ENCODE measurements at regions not wholly inside any gene's neighbourhood (a gene's known extent, or its start where the extent isn't known, plus 50 kb on each side); places are given as distances from the start of the nearest gene placed in this dataset.

GRCh38 chr6:147724454-147724853, 216.0 kb downstream of the SAMD5 start:
- H3K14ac ChIP-seq (ENCODE audit: insufficient read length), result no peak overlapping the region
- no peak overlapping the region for H2BK120ac ChIP-seq (replicated peaks; ENCODE audit: low read depth, low read length)
- FAIRE-seq (no peak), DNase-seq (ENCODE audit: low read depth in 1 of 2, low spot score in 2 of 2) (no peak)
- no peak overlapping the region for H3K27ac ChIP-seq (ENCODE audit: low read depth, low read length)
- 34% methylated on average over 2 of the region's 2 CpGs; no CpG with 5 or more reads in 1 of the 2 experiments for WGBS, 2 experiments (ENCODE audit: extremely low coverage in 1 of 2, insufficient coverage in 1 of 2, insufficient read length in 1 of 2, insufficient replicate concordance in 2 of 2, low coverage in 1 of 2, low lambda C conversion rate in 2 of 2, missing lambda C conversion rate in 1 of 2)
- H3K4me2 ChIP-seq (ENCODE audit: insufficient read depth in 1 of 2, low read depth in 2 of 2, low read length in 2 of 2), result no peak overlapping the region; a peak in 1 of 4 replicates
- H4K20me1 ChIP-seq (replicated peaks in 1 of 2; ENCODE audit: control insufficient read depth in 1 of 2, insufficient read depth in 2 of 2, low read length in 2 of 2), result no peaks in the 10 kb centered on the region
- H3K56ac ChIP-seq (replicated peaks; ENCODE audit: insufficient read length, low read depth, low read length), result no peak overlapping the region
- no peaks in the 10 kb centered on the region for H3K79me2 ChIP-seq (ENCODE audit: control insufficient read depth in 1 of 2, insufficient read depth in 2 of 2, low read length in 2 of 2)
- H2BK12ac ChIP-seq (ENCODE audit: low read depth, low read length), result no peak overlapping the region
- no peak overlapping the region for H3K18ac ChIP-seq (ENCODE audit: extremely low read depth, low read length)
- no peak overlapping the region for H4K91ac ChIP-seq (replicated peaks; ENCODE audit: insufficient read length, low read length)
- no peak overlapping the region for H2BK20ac ChIP-seq (ENCODE audit: low read length)
- H3K9ac ChIP-seq (replicated peaks in 1 of 4; ENCODE audit: extremely low read depth in 1 of 4, low read depth in 3 of 4, low read length in 3 of 4), result no peak overlapping the region
- no peak overlapping the region for H2BK5ac ChIP-seq (ENCODE audit: low read depth, low read length)
- no peak overlapping the region for H3K4ac ChIP-seq (replicated peaks; ENCODE audit: insufficient read length, low read depth, low read length)
- no peaks in the 10 kb centered on the region for H3K79me1 ChIP-seq (ENCODE audit: low read depth, low read length)
- peaks cover 0 to 2% (median 0%) of the 10 kb centered on the region in 4 experiments; a peak in 3 of 7 replicates for H3K4me1 ChIP-seq (replicated peaks in 1 of 4; ENCODE audit: control insufficient read depth in 3 of 4, insufficient read depth in 4 of 4, low read length in 3 of 4)
- ChIA-PET CTCF (ENCODE audit: partially characterized antibody) (interaction anchor here (0.6 to 3.0 kb wide), 2 partner anchors 16 to 217 kb away, joined by 3 to 7 read pairs; no protein-coding TSS in a partner anchor), POLR2A (ENCODE audit: partially characterized antibody) (no interaction called here)
- no peaks in the 10 kb centered on the region for H3K23me2 ChIP-seq (ENCODE audit: low read depth, low read length)
- no peak overlapping the region for H2AK5ac ChIP-seq (ENCODE audit: low read depth, low read length)
- H4K8ac ChIP-seq (ENCODE audit: extremely low read depth, insufficient read depth, low read length), result no peak overlapping the region
- no peak overlapping the region for H4K5ac ChIP-seq (ENCODE audit: insufficient read length, low read depth, low read length)
- no peaks in the 10 kb centered on the region for H3K9me3 ChIP-seq (ENCODE audit: insufficient read depth in 2 of 2, low read depth in 1 of 2, low read length in 1 of 2)
- H3K27me3 ChIP-seq (replicated peaks in 1 of 4; ENCODE audit: control insufficient read depth in 3 of 4, extremely low read depth in 1 of 4, insufficient read depth in 3 of 4, low read length in 3 of 4), result no peaks in the 10 kb centered on the region
- H3K4me3 ChIP-seq (ENCODE audit: extremely low read depth in 1 of 4, insufficient read depth in 2 of 4, low read depth in 3 of 4, low read length in 4 of 4), result no peak overlapping the region
- H3K36me3 ChIP-seq (ENCODE audit: control insufficient read depth in 2 of 4, insufficient read depth in 4 of 4, low read length in 3 of 4), result no peaks in the 10 kb centered on the region
- TF ChIP-seq CEBPB (IDR thresholded peaks at IDR 0.05; ENCODE audit: low read depth, low read length), result no peak
- TF ChIP-seq SP1 (IDR thresholded peaks at IDR 0.05; ENCODE audit: low read depth, low read length), result no peak
- TF ChIP-seq CBX5 (IDR thresholded peaks at IDR 0.05; ENCODE audit: low read depth, low read length), result no peak
- TF ChIP-seq BRCA1 (IDR thresholded peaks at IDR 0.05; ENCODE audit: low read depth, low read length), result no peak
- no peak for TF ChIP-seq CTBP2 (IDR thresholded peaks at IDR 0.05; ENCODE audit: borderline replicate concordance, insufficient read depth, insufficient read length, low read length)
- no peak for TF ChIP-seq ZNF274 (IDR thresholded peaks at IDR 0.05; ENCODE audit: borderline replicate concordance, extremely low read depth, low read length)
- TF ChIP-seq JUN (IDR thresholded peaks at IDR 0.05; ENCODE audit: low read depth, low read length), result no peak
- TF ChIP-seq CHD2 (IDR thresholded peaks at IDR 0.05; ENCODE audit: low read length), result no peak
- no peak for TF ChIP-seq MAFK (IDR thresholded peaks at IDR 0.05; ENCODE audit: low read depth, low read length)
- no peak for TF ChIP-seq SIX5 (IDR thresholded peaks at IDR 0.05; ENCODE audit: low read depth, low read length)
- no peak for TF ChIP-seq BACH1 (IDR thresholded peaks at IDR 0.05; ENCODE audit: low read length)
- TF ChIP-seq EP300 (IDR thresholded peaks at IDR 0.05; ENCODE audit: borderline replicate concordance in 1 of 2, low read depth in 2 of 2, low read length in 2 of 2), result no peak
- no peak for TF ChIP-seq JUND (IDR thresholded peaks at IDR 0.05; ENCODE audit: low read length)
- TF ChIP-seq KDM5A (IDR thresholded peaks at IDR 0.05; ENCODE audit: low read length), result no peak
- no peak for TF ChIP-seq SP2 (IDR thresholded peaks at IDR 0.05; ENCODE audit: low read length)
- H3K23ac ChIP-seq (ENCODE audit: insufficient read length), result no peak overlapping the region
- no peak overlapping the region for H2AFZ ChIP-seq (ENCODE audit: low read length)
- H2BK15ac ChIP-seq (ENCODE audit: low read length), result no peak overlapping the region

Data from H1 (cell line).